ENCODE measurements at regions not wholly inside any gene's neighbourhood (a gene's known extent, or its start where the extent isn't known, plus 50 kb on each side); places are given as distances from the start of the nearest gene placed in this dataset.

GRCh38 chr1:191589536-191589935 lies 568.7 kb upstream of the RGS18 start:
- TF ChIP-seq ZBTB43 (CRISPR knock-in tag; IDR thresholded peaks at IDR 0.05) (no peak), AR (CRISPR knock-in tag; IDR thresholded peaks at IDR 0.05) (no peak), MAX (CRISPR knock-in tag; IDR thresholded peaks at IDR 0.05) (no peak), SP1 (CRISPR knock-in tag; conservative IDR thresholded peaks at IDR 0.05) (no peak), E2F1 (CRISPR knock-in tag; IDR thresholded peaks at IDR 0.05) (no peak), CTCF (IDR thresholded peaks at IDR 0.05) (no peak), ZNF263 (CRISPR knock-in tag; IDR thresholded peaks at IDR 0.05; ENCODE audit: low read depth) (no peak), ZSCAN18 (CRISPR knock-in tag; IDR thresholded peaks at IDR 0.05) (no peak), MLX (CRISPR knock-in tag; IDR thresholded peaks at IDR 0.05) (no peak), ERG (CRISPR knock-in tag; IDR thresholded peaks at IDR 0.05) (no peak)
